ENCODE measurements at regions not wholly inside any gene's neighbourhood (a gene's known extent, or its start where the extent isn't known, plus 50 kb on each side); places are given as distances from the start of the nearest gene placed in this dataset.
A peak's percentile ranks its signal among the peaks of the same experiment; 100 is the strongest.

- Histone ChIP-seq H3K27ac (replicated peaks in 1 of 4) (no peak overlapping the region), H3K36me3 (no peaks in the 10 kb centered on the region), H3K4me1 (no peaks in the 10 kb centered on the region), H3K27me3 (no peaks in the 10 kb centered on the region), H3K4me3 (no peak overlapping the region), H3K9me3 (peaks cover 0 to 6% (median 0%) of the 10 kb centered on the region in 4 donors)
- 62% methylated on average over 4 of the region's 4 CpGs for WGBS
- TF ChIP-seq POLR2AphosphoS5 (IDR thresholded peaks at IDR 0.05), result no peak
- TF ChIP-seq EP300 (IDR thresholded peaks at IDR 0.05), result no peak
- TF ChIP-seq POLR2A (IDR thresholded peaks at IDR 0.05; ENCODE audit: low read depth), result no peak
- TF ChIP-seq CTCF (IDR thresholded peaks at IDR 0.05), result no peak
- DNase-seq (ENCODE audit: extremely low spot score), result peak; percentile 31
- intact Hi-C loops (cut with DNase I), result no loop called here
These were observed 158.9 kb upstream of the PROX1 start for GRCh38 chr1:213828867-213829266.

- no peaks in the 10 kb centered on the region for H3K27me3 ChIP-seq
- no peaks in the 10 kb centered on the region for H3K4me1 ChIP-seq
- peak; percentile 75 for DNase-seq (ENCODE audit: extremely low spot score)
- H3K36me3 ChIP-seq, result no peaks in the 10 kb centered on the region
- H3K4me3 ChIP-seq, result no peak overlapping the region
- H3K9me3 ChIP-seq, result peaks cover 0 to 6% (median 0%) of the 10 kb centered on the region in 4 donors
- H3K27ac ChIP-seq (replicated peaks in 1 of 4), result no peak overlapping the region
- WGBS, result 62% methylated on average over 5 of the region's 5 CpGs
- intact Hi-C loops (cut with DNase I), result no loop called here
- TF ChIP-seq CTCF (IDR thresholded peaks at IDR 0.05) (no peak), EP300 (IDR thresholded peaks at IDR 0.05) (no peak), POLR2A (IDR thresholded peaks at IDR 0.05; ENCODE audit: low read depth) (no peak), POLR2AphosphoS5 (IDR thresholded peaks at IDR 0.05) (no peak)
These were observed 158.0 kb upstream of the PROX1 start for GRCh38 chr1:213829780-213830179.

GRCh38 chr1:213830371-213830770 lies 157.4 kb upstream of the PROX1 start:
- intact Hi-C loops (cut with DNase I), result no loop called here
- 81% methylated on average over 6 of the region's 6 CpGs for WGBS
- Histone ChIP-seq H3K27me3 (no peaks in the 10 kb centered on the region), H3K9me3 (peaks cover 0 to 6% (median 0%) of the 10 kb centered on the region in 4 donors), H3K36me3 (no peaks in the 10 kb centered on the region), H3K4me3 (no peak overlapping the region), H3K4me1 (no peaks in the 10 kb centered on the region), H3K27ac (replicated peaks in 1 of 4) (no peak overlapping the region)
- TF ChIP-seq EP300 (IDR thresholded peaks at IDR 0.05) (no peak), POLR2A (IDR thresholded peaks at IDR 0.05; ENCODE audit: low read depth) (no peak), CTCF (IDR thresholded peaks at IDR 0.05) (no peak), POLR2AphosphoS5 (IDR thresholded peaks at IDR 0.05) (no peak)
- peak; percentile 45 for DNase-seq (ENCODE audit: extremely low spot score)

GRCh38 chr1:213840575-213840974 lies 147.2 kb upstream of the PROX1 start:
- no peak overlapping the region for H3K4me3 ChIP-seq
- TF ChIP-seq POLR2AphosphoS5 (IDR thresholded peaks at IDR 0.05) (no peak), EP300 (IDR thresholded peaks at IDR 0.05) (no peak), POLR2A (IDR thresholded peaks at IDR 0.05; ENCODE audit: low read depth) (no peak)
- no peak overlapping the region for H3K27ac ChIP-seq (replicated peaks in 1 of 4)
- no peaks in the 10 kb centered on the region for H3K27me3 ChIP-seq
- 54% methylated on average over 3 of the region's 3 CpGs for WGBS
- H3K9me3 ChIP-seq, result peaks cover 0 to 5% (median 0%) of the 10 kb centered on the region in 4 donors
- no peaks in the 10 kb centered on the region for H3K36me3 ChIP-seq
- peak; percentile 55 for DNase-seq (ENCODE audit: extremely low spot score)
- no peaks in the 10 kb centered on the region for H3K4me1 ChIP-seq
- intact Hi-C loops (cut with DNase I), result no loop called here

GRCh38 chr1:213844632-213845031 lies 143.1 kb upstream of the PROX1 start:
- intact Hi-C loops (cut with DNase I), result no loop called here
- peak; percentile 37 for DNase-seq (ENCODE audit: extremely low spot score)
- H3K36me3 ChIP-seq, result no peaks in the 10 kb centered on the region
- 68% methylated on average over 2 of the region's 2 CpGs for WGBS
- H3K4me1 ChIP-seq, result no peaks in the 10 kb centered on the region
- no peak for TF ChIP-seq POLR2A (IDR thresholded peaks at IDR 0.05; ENCODE audit: low read depth)
- no peak for TF ChIP-seq CTCF (IDR thresholded peaks at IDR 0.05)
- no peak for TF ChIP-seq EP300 (IDR thresholded peaks at IDR 0.05)
- TF ChIP-seq POLR2AphosphoS5 (IDR thresholded peaks at IDR 0.05), result no peak
- H3K27me3 ChIP-seq, result no peaks in the 10 kb centered on the region
- H3K27ac ChIP-seq (replicated peaks in 1 of 4), result no peak overlapping the region
- H3K9me3 ChIP-seq, result no peaks in the 10 kb centered on the region
- no peak overlapping the region for H3K4me3 ChIP-seq
